CD4-positive, alpha-beta T cell treated with Interleukin-4 for 4 hours (primary cell): ENCODE measurements at regions not wholly inside any gene's neighbourhood (a gene's known extent, or its start where the extent isn't known, plus 50 kb on each side); places are given as distances from the start of the nearest gene placed in this dataset.
"Not testable (repeated sequence)": the region's sequence is repeated elsewhere in the genome, so short reads cannot be mapped to it uniquely, and the experiment has no call there.

Experiments used
- DNase-seq: peaks from one replicate; pipeline ENCODE4 v3.0.0-alpha.2; 2020

DNA sequence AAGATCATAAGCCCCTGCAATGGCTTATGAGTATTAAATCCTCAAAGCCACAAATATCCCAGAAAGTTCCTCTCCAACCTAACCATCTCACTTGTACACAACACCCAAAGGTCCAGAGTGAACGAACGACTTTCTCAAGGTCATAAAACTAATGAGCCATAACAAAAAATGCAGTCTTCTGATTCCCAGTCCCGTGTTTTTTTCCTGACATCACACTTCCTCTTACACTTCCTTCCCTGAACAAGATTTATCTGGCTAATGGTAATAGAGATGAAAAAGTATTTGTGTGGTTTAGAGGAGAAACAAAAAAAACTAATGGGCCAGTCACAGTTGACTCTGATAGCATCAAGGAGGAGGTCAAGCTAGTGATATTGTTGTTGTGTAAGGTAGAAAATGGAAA lies 99.5 kb upstream of the KLHL13 start:
- no peak for DNase-seq

DNA sequence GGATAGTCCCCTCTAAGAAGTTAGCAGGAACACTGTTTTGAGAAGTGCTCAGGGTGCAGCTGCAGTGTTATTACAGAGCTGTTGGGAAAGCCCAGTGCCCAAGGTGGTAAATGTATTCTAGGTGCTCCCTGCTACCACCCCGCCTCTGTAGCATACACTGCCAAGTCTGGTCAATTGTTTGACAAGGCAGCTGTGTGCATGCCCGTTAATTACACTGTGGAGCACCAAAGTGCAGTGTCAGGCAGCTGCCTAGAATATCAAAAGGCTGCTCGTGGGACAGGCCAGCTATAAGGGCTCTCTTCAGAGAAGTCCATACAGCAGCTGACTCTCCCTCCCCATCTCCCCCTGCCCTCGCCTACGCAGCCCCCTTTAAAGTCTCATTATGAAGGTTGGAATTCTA lies 99.9 kb upstream of the KLHL13 start:
- DNase-seq, result no peak

GRCh38 chrX:118218079-118218478 lies 101.5 kb upstream of the KLHL13 start:
- DNase-seq, result no peak

DNA sequence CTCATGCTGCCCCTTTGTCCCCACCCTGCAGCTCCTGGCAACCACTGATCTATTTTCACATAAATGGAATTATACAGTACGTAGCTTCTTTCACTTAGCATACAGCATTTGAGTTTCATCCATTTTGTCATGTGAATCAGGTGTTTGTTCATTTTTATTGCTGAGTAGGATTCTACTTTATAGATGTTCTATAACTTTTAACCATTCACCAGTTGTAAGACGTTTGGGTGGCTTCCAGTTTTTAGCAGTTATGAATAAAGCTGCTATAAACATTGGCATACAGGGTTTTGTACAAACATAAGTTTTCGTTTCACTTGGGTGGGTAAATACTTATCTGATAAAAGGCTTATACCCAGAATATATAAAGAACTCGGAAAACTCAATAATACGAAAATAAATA lies 102.3 kb upstream of the KLHL13 start:
- DNase-seq, result no peak

DNA sequence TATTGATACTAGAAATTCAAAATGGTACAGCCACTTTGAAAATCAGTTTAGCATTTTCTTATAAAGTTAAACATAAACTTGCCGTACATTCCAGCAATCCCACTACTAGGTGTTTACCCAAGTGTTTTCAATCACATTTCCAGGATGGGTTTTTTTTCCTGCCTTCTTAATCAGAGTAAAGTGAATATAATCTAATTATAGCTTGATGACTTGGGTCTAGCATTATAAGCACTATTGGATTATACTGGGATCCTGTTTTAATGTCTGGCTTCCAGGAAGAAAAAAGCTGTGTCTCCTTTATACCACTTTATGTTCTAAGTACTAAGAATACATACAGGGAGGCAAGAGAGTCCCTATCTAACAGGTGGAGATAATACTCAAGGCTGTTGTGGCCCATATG lies 103.3 kb upstream of the KLHL13 start:
- DNase-seq, result no peak

DNA sequence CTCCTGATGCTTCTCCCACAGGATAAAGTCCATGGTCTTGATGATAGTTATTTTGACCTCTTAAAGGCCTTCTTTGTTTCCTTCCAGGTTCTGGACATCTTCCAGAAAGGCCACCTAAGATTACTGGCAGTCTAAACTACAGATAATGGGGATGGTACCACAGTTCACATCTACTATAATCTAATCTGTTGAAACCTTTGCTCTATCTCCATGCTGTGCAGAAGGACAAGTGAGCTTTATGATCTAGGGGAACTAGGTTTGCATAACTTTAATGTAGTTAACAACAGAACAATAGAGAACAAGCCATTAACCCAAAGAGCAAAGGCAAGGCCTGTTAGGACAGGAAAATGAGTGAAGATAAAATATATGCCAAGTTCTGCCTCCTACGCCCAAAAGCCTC lies 103.9 kb upstream of the KLHL13 start:
- no peak for DNase-seq

- no peak for DNase-seq
Measured at GRCh38 chrX:118221270-118221669, 104.7 kb upstream of the KLHL13 start.

GRCh38 chrX:118221733-118222132 lies 105.1 kb upstream of the KLHL13 start:
- no peak for DNase-seq

DNA sequence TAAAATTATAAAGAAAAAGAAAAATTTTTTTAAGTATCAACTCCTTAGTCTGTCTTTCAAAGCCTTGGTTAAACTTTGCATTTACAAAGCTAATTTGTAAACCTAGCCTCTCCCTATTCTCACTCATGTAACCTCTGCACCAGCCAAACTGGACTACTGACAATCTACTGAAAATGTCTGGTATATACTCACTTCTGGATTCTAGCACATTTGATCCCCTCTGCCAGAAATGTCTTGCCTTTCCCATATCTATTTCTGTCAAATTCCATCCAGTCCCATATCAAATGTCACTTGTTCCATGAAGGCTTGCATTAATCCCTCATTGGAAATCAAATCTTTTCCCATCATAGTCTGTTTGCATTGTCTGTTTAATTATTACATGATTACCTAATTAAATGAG lies 105.8 kb upstream of the KLHL13 start:
- no peak for DNase-seq

DNA sequence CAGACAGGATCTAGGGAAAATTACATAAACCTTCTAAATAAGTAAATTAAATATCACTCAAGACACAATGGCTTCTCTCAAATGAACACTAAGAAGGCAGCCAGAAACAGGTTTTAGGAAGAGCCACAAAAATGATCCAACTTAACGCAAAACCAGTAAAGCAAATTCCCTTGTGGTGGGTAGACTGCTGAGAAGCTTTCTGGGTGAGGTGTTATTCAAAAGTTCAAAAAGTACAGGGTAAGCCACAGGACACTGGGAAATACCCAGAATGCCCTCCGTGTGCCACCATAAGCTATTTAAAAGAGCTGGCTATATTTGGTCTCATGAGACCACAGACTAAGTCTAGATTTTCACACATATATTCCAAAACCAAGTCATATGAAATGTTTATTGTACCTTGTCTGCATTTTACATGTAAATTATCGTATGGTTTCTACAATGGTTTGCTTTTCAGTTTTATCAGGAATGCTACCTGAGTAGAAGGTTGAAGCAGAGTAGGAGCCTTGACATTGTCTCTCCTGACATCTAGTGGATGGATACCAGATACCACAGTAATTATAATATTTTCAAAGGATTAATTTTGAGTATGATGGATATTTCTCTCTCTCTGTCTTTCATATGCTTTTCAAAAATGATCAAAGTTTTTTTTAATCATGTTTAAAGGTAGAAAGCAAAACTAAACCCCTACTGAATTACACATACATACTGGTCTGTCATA lies 109.3 kb upstream of the KLHL13 start:
- no peak for DNase-seq

- DNase-seq, result no peak
Measured at GRCh38 chrX:118228041-118228440, 111.4 kb upstream of the KLHL13 start.

DNA sequence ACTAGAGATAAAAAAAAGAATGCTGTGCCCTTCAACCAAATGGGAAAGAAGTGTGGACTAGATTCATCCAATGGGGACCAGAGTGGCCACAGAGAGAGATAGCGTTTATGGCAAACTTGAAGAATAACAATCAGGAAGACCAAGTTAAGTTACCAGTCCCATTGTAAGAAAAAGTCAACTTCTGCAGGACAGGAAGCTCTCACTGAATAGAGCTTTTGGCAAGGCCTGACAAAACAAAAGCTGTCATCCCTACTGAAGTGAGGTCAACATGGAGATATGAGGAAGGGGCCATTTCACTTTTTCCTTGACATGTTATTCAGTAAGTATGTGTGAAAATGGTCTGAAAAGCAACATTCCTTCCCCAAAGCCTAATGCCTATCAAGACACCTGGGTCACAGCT lies 111.8 kb upstream of the KLHL13 start:
- DNase-seq, result no peak

GRCh38 chrX:118231464-118231863 lies 114.4 kb upstream of the WDR44 start:
- no peak for DNase-seq

- DNase-seq, result no peak
Measured at GRCh38 chrX:118239178-118239870, 106.6 kb upstream of the WDR44 start.

DNA sequence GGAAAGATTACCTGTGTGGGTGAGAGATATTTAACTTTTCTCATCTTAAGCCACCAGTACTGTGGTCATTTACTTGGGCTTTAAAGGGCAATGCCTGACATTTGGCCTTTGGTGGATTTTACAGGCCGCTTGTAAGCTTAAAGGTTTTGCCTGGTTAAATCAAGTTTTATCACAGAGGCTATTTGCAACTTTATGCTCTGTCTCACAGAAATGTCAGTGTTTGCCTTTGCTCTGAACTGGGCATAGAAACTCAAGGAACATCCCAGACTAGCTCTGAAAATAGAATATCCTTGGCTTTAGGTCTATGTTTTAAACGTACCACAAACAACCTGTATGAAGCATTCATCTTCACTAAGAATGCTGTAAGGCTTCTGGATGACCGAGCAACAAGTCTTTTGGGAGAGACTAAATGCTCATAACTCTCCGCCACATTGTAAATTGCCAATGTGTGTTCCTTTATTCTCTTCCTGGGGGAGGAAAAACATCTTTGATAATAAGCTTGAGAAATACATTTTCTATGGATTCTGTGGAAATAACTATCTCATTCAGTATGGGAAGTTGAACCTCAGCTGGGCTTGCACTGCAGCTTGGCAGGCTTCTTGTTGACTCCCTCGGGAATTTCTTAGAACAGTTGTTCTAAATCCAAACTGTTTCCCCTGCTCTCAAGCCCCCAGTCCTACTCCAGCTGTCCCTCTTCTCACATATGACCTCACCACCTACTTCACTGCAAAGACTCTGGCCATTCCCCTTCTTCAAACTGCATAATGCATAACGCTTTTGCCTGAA lies 105.8 kb upstream of the WDR44 start:
- no peak for DNase-seq

DNA sequence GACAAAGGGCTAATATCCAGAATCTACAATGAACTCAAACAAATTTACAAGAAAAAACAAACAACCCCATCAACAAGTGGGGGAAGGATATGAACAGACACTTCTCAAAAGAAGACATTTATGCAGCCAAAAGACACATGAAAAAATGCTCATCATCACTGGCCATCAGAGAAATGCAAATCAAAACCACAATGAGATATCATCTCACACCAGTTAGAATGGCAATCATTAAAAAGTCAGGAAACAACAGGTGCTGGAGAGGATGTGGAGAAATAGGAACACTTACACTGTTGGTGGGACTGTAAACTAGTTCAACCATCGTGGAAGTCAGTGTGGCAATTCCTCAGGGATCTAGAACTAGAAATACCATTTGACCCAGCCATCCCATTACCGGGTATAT lies 98.9 kb upstream of the WDR44 start:
- not testable (repeated sequence) for DNase-seq

- no peak for DNase-seq
Measured at GRCh38 chrX:118249146-118249545, 96.8 kb upstream of the WDR44 start.

GRCh38 chrX:118250445-118250844 lies 95.5 kb upstream of the WDR44 start:
- DNase-seq, result no peak

DNA sequence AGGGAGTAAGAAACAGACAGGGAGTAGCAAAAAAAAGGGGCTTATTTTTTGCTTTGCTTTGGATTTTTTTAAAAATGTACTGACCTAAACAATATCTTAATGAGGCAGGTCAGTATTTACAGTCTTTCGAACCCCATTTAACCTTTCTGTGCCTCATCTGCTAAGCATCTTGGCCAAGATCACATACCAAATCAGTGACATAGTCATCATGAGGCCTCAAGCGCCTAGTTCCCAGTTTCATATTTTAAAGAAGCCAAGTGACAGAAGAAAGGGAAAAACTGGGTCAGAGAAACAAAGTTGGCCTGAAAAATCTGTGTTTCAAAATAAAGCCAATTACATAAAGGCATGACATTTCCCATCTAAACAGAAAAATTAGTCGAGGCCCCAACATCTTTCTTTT lies 94.6 kb upstream of the WDR44 start:
- DNase-seq, result no peak

DNA sequence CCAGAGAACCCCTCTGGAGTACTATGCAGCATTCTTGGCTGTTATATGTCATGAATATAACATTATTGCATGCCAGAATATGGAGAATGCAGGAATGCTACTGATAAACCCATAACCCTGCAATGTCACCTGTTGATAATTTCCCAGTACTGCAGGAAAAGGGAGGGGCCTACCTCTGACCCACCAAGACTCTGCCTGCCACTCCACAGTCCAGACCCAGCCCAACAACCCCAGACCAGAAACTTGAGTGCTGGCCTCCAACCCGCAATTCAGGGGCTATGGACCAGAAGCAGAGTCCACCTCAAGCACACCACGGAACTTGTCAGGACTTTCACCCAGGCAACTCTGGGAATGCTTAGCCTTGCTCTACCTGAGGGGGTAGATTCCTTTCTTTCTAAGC lies 92.9 kb upstream of the WDR44 start:
- DNase-seq, result no peak

- DNase-seq, result peak; percentile 32
Measured at GRCh38 chrX:118254611-118255010, 91.3 kb upstream of the WDR44 start.

DNA sequence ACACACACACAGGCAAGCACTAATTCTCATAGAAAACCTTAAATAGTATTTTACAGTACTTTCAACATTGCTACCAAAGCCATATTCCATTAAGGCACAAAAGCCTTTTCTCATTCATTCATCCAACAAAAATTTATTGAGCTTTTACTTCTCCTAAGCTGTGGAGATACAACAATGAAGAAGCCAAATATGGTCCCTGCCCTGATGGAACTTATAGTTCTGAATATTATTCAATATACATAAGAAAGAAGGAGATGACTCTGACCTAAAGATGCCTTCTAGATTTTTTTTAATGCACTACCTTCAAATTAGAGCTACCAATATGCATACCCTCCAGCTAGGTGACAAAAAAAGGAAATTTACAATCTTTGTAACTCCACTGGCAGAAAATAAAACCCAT lies 90.0 kb upstream of the WDR44 start:
- no peak for DNase-seq

GRCh38 chrX:118257781-118258180 lies 88.1 kb upstream of the WDR44 start:
- no peak for DNase-seq

DNA sequence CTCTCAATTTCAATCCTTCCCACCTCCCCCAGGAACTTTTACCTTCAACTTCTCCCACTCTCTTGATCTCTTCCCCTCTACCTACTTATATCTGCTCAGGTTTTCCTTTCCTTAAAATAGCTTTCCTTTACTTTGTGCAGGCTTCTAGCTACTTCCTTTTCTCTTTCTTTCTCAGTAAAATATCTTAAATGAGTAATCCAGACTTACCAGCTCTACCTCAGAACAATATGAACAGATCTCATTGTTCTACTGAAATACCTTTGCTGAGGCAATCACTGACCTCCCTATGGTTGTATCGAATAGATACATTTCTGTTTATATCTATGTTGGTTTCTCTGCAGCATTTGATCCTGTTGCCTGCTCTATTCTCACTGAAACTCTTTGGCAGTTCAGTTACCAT lies 86.7 kb upstream of the WDR44 start:
- no peak for DNase-seq
